DOHH2 (cell line): ENCODE measurements at regions not wholly inside any gene's neighbourhood (a gene's known extent, or its start where the extent isn't known, plus 50 kb on each side); places are given as distances from the start of the nearest gene placed in this dataset.

ENCODE experiments used
- CTCF ChIP-seq: fragments of 200-600 bp; sonication (generic); IDR thresholded peaks from one replicate; pipeline ENCODE4 v1.5.1; 2014; ENCODE audit warnings: antibody characterized with exemption, mild to moderate bottlenecking, low read depth, low read length; ENCODE audit not compliant: poor library complexity, severe bottlenecking
- EZH2phosphoT487 ChIP-seq: fragments of 200-600 bp; sonication (generic); IDR thresholded peaks from 2 replicates; pipeline ENCODE4 v1.6.1; 2017; ENCODE audit warnings: borderline replicate concordance, mild to moderate bottlenecking, antibody characterized with exemption, low read length, moderate library complexity, mixed read lengths

GRCh38 chr20:60410618-60411264 is 452.5 kb downstream of the CDH26 start:
- TF ChIP-seq CTCF, result no peak
- TF ChIP-seq EZH2phosphoT487, result no peak
